NCI-H82 (cell line): ENCODE measurements at regions not wholly inside any gene's neighbourhood (a gene's known extent, or its start where the extent isn't known, plus 50 kb on each side); places are given as distances from the start of the nearest gene placed in this dataset.

Source experiments
- DNase-seq: peaks from one replicate; lab custom pipeline; 2025; lab: John Stamatoyannopoulos, UW

- DNase-seq: no peak
These were observed 1518.4 kb downstream of the UQCRFS1 start for GRCh38 chr19:27694361-27695055.

GRCh38 chr19:27691991-27692390 is 1521.0 kb downstream of the UQCRFS1 start:
- no peak for DNase-seq

- DNase-seq: no peak
These were observed 1523.2 kb downstream of the UQCRFS1 start for GRCh38 chr19:27689734-27690241.

GRCh38 chr19:27684293-27684692 is 1528.7 kb downstream of the UQCRFS1 start:
- no peak for DNase-seq

- DNase-seq: no peak
These were observed 1531.0 kb downstream of the UQCRFS1 start for GRCh38 chr19:27681972-27682371.

GRCh38 chr19:27679905-27680304 is 1533.0 kb downstream of the UQCRFS1 start:
- no peak for DNase-seq

GRCh38 chr19:27679399-27679798 is 1533.6 kb downstream of the UQCRFS1 start:
- DNase-seq: no peak

GRCh38 chr19:27676877-27677276 is 1536.1 kb downstream of the UQCRFS1 start:
- no peak for DNase-seq

- DNase-seq: no peak
These were observed 1536.6 kb downstream of the UQCRFS1 start for GRCh38 chr19:27676334-27676733.

GRCh38 chr19:27675771-27676170 is 1537.2 kb downstream of the UQCRFS1 start:
- no peak for DNase-seq

GRCh38 chr19:27674701-27675100 is 1538.2 kb downstream of the UQCRFS1 start:
- no peak for DNase-seq

GRCh38 chr19:27673986-27674385 is 1539.0 kb downstream of the UQCRFS1 start:
- no peak for DNase-seq

GRCh38 chr19:27672309-27673047 is 1540.5 kb downstream of the UQCRFS1 start:
- no peak for DNase-seq

GRCh38 chr19:27671876-27672275 is 1541.1 kb downstream of the UQCRFS1 start:
- no peak for DNase-seq

- DNase-seq: no peak
These were observed 1552.5 kb downstream of the UQCRFS1 start for GRCh38 chr19:27660428-27660827.

GRCh38 chr19:27657271-27658051 is 1555.5 kb downstream of the UQCRFS1 start:
- no peak for DNase-seq

GRCh38 chr19:27654266-27654990 is 1558.5 kb downstream of the UQCRFS1 start:
- no peak for DNase-seq

- DNase-seq: no peak
These were observed 1560.2 kb downstream of the UQCRFS1 start for GRCh38 chr19:27652796-27653195.

GRCh38 chr19:27652281-27652680 is 1560.7 kb downstream of the UQCRFS1 start:
- DNase-seq: no peak

- DNase-seq: no peak
These were observed 1565.5 kb downstream of the UQCRFS1 start for GRCh38 chr19:27647423-27647822.

GRCh38 chr19:27635401-27635800 is 1577.5 kb downstream of the UQCRFS1 start:
- DNase-seq: no peak

- DNase-seq: no peak
These were observed 1594.9 kb downstream of the UQCRFS1 start for GRCh38 chr19:27618006-27618405.
